Nephron progenitor cell (in vitro differentiated cells): ENCODE measurements at regions not wholly inside any gene's neighbourhood (a gene's known extent, or its start where the extent isn't known, plus 50 kb on each side); places are given as distances from the start of the nearest gene placed in this dataset.

Experiments
- DNase-seq: peaks from one replicate; pipeline ENCODE4 v3.0.0; 2021
- H3K27ac Mint-ChIP-seq: 2 replicates; pipeline ENCODE4 v1.8.0; 2021; ENCODE audit warnings: mild to moderate bottlenecking, moderate library complexity, mixed read lengths
- H3K27me3 Mint-ChIP-seq: 2 replicates; pipeline ENCODE4 v1.8.0; 2021; ENCODE audit warnings: mild to moderate bottlenecking, low read depth, mixed read lengths; ENCODE audit not compliant: poor library complexity
- H3K36me3 Mint-ChIP-seq: 2 replicates; pipeline ENCODE4 v1.8.0; 2021; ENCODE audit warnings: low read depth, mixed read lengths
- H3K4me1 Mint-ChIP-seq: 2 replicates; pipeline ENCODE4 v1.8.0; 2021; ENCODE audit warnings: mixed read lengths
- H3K4me3 Mint-ChIP-seq: 2 replicates; pipeline ENCODE4 v1.8.0; 2021; ENCODE audit warnings: mild to moderate bottlenecking, moderate library complexity, mixed read lengths
- H3K9me3 Mint-ChIP-seq: 2 replicates; pipeline ENCODE4 v1.8.0; 2021; ENCODE audit warnings: mild to moderate bottlenecking, moderate library complexity, mixed read lengths
- CTCF ChIP-seq: fragments of 200-600 bp; sonication (generic); IDR thresholded peaks from 2 replicates; pipeline ENCODE4 v1.5.0; 2021; ENCODE audit warnings: antibody characterized with exemption

- peak; percentile 65 for TF ChIP-seq CTCF
- no peak overlapping the region for H3K27ac Mint-ChIP-seq
Observed at GRCh38 chr5:26700759-26701384, 337.5 kb downstream of the CDH9 start.

DNA sequence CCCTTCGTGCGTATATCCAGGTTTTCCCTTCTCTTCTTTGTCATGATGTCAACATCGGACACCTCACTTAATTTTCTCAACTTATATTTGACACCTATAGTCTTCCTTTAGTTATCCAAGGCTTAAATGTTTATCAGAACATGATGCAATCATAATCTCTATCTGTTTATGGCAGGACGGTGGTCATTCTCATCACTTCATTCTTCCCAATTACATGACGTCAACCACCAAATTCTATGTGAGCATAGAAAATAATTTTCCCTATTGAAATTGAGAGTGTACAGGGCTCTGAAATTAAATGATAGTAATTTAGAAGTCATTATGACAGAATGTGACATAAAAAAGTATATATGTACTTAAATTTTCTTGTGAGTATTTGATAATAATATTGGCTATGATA, 345.4 kb downstream of the CDH9 start:
- Mint-ChIP-seq H3K27me3 (no peaks in the 10 kb centered on the region), H3K27ac (no peak overlapping the region), H3K4me1 (no peaks in the 10 kb centered on the region), H3K36me3 (no peaks in the 10 kb centered on the region), H3K9me3 (no peaks in the 10 kb centered on the region), H3K4me3 (no peak overlapping the region)
- DNase-seq, result no peak
- TF ChIP-seq CTCF, result no peak

More at GRCh38 chr5:26700759-26701384, 337.5 kb downstream of the CDH9 start:
- Mint-ChIP-seq H3K9me3 (no peaks in the 10 kb centered on the region), H3K27me3 (no peaks in the 10 kb centered on the region), H3K4me1 (no peaks in the 10 kb centered on the region), H3K36me3 (no peaks in the 10 kb centered on the region), H3K4me3 (no peak overlapping the region)
- peak; percentile 46 for DNase-seq

DNA sequence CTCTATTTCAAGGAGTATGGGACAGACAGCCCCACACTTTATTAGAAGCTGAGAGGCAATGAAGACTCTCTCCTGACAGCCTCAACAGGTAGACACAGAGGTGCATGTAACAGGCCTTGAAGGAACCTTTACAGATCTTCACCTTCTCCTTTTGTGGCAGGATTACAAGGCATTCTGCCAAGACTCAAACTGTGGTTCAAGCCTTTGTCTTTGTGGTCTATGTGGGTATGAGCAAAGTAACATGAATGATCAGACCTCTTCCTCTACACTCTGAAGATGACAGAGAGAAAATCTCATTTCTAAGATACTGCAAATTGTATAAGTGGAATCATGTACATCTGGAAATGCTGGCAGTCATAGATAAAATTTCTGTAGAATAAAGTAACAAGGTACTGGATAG, 346.9 kb downstream of the CDH9 start:
- Mint-ChIP-seq H3K4me1 (no peaks in the 10 kb centered on the region), H3K4me3 (no peak overlapping the region), H3K36me3 (no peaks in the 10 kb centered on the region), H3K27me3 (no peaks in the 10 kb centered on the region), H3K27ac (no peak overlapping the region), H3K9me3 (no peaks in the 10 kb centered on the region)
- TF ChIP-seq CTCF, result no peak
- DNase-seq, result no peak

DNA sequence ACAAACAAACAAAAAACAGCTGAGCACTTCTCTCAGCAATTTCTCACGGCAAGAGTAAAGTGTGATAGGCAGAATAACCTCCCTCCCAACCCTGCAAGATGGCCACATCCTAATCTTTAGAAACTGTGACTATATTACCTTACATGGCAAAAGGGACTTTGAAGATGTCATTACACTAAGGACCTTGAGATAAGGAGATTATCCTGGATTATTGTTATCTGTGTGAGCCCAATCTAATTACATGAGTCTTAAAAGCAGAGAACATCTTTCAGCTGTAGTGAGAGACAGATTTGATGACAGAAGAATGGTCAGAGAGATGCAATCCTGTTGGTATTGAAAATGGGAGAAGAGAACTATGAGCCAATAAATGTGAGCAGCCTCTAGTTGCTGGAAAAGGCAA, 347.9 kb downstream of the CDH9 start:
- Mint-ChIP-seq H3K27me3 (no peaks in the 10 kb centered on the region), H3K4me1 (no peaks in the 10 kb centered on the region), H3K27ac (no peak overlapping the region), H3K36me3 (no peaks in the 10 kb centered on the region), H3K4me3 (no peak overlapping the region), H3K9me3 (no peaks in the 10 kb centered on the region)
- no peak for DNase-seq
- no peak for TF ChIP-seq CTCF

DNA sequence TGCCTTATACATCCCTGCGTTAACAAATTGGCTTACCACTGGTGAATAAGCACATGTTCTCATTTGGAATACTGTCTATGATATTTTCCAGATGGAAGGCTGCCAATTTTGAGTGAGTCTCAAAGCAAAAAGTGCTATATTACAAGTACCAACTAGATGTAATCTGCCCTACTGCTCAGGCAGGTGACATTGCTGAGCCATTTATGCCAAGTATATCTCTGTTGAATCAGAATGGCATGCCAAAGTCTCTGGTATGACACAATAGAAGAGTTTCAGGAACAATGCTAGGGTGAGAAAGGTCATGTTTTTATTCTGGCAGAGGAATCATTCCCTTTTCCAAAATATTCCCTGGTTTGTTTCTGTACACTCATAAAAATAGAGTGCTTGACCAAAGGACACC, 356.5 kb downstream of the CDH9 start:
- Mint-ChIP-seq H3K4me1 (no peaks in the 10 kb centered on the region), H3K27me3 (no peaks in the 10 kb centered on the region), H3K4me3 (no peak overlapping the region), H3K36me3 (no peaks in the 10 kb centered on the region), H3K9me3 (peaks cover 10% of the 10 kb centered on the region), H3K27ac (no peak overlapping the region)
- TF ChIP-seq CTCF, result no peak
- DNase-seq, result no peak

DNA sequence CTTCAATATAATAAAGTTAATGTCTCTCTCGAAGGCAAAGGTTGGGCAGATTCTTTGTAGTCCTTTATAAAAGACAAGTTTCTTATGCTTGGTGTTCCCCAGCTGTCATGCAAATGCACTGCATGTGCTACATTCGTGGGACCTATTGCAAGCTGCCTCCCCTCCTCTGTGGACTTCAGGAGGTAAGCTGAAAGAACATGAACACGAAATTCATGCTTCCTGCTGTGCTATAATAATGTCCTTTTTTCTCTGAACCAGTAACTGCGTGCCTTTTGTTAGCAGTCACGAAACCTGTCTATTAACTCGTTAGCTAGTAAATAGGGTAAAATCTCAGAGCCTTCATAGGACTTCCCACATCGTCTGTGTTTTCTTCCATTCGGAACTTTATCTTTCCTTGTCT, 363.5 kb downstream of the CDH9 start:
- Mint-ChIP-seq H3K4me1 (no peaks in the 10 kb centered on the region), H3K36me3 (no peaks in the 10 kb centered on the region), H3K4me3 (no peak overlapping the region)

More for the DNA sequence above, 363.5 kb downstream of the CDH9 start:
- no peaks in the 10 kb centered on the region for H3K9me3 Mint-ChIP-seq
- no peaks in the 10 kb centered on the region for H3K27me3 Mint-ChIP-seq
- DNase-seq, result no peak
- H3K27ac Mint-ChIP-seq, result no peak overlapping the region
- no peak for TF ChIP-seq CTCF
